ENCODE measurements at regions not wholly inside any gene's neighbourhood (a gene's known extent, or its start where the extent isn't known, plus 50 kb on each side); places are given as distances from the start of the nearest gene placed in this dataset.

GRCh38 chr3:177335728-177336127 is 138.4 kb upstream of the TBL1XR1 start:
- TF ChIP-seq POLR2AphosphoS5 (IDR thresholded peaks at IDR 0.05), result no peak
- no peak for TF ChIP-seq CTCF (IDR thresholded peaks at IDR 0.05)

Measured in breast epithelium (tissue), 3 donors.